WTC11 (cell line): ENCODE measurements at regions not wholly inside any gene's neighbourhood (a gene's known extent, or its start where the extent isn't known, plus 50 kb on each side); places are given as distances from the start of the nearest gene placed in this dataset.

Experiments
- MLX ChIP-seq: sonication (generic); formaldehyde crosslinking; IDR thresholded peaks from 2 replicates; pipeline ENCODE4 v1.8.1; 2023; ENCODE audit warnings: mild to moderate bottlenecking, missing genetic modification reagents, moderate library complexity
- NFYB ChIP-seq: sonication (generic); formaldehyde crosslinking; conservative IDR thresholded peaks from 2 replicates; pipeline ENCODE4 v1.8.0; 2022; ENCODE audit warnings: low read depth, missing genetic modification reagents
- RELA ChIP-seq: sonication (generic); formaldehyde crosslinking; IDR thresholded peaks from 2 replicates; pipeline ENCODE4 v1.8.1; 2022; ENCODE audit warnings: missing genetic modification reagents, mild to moderate bottlenecking, borderline replicate concordance
- USF1 ChIP-seq: sonication (generic); formaldehyde crosslinking; IDR thresholded peaks from 2 replicates; pipeline ENCODE4 v1.8.0; 2022; ENCODE audit warnings: mild to moderate bottlenecking, missing genetic modification reagents
- ZNF232 ChIP-seq: sonication (generic); formaldehyde crosslinking; IDR thresholded peaks from 2 replicates; pipeline ENCODE4 v1.8.0; 2022; ENCODE audit warnings: mild to moderate bottlenecking, missing genetic modification reagents
- ZNF263 ChIP-seq: sonication (generic); formaldehyde crosslinking; IDR thresholded peaks from 2 replicates; pipeline ENCODE4 v1.8.1; 2022; ENCODE audit warnings: low read depth, mild to moderate bottlenecking, moderate library complexity, missing genetic modification reagents
- TF ChIP-seq, protein P1 (sequence below): fragments of 200-600 bp; IDR thresholded peaks from 2 replicates; pipeline ENCODE4 v1.8.0; 2022; ENCODE audit warnings: antibody characterized with exemption
- TF ChIP-seq, protein P2 (sequence below): sonication (generic); formaldehyde crosslinking; IDR thresholded peaks from 2 replicates; pipeline ENCODE4 v1.8.0; 2022; ENCODE audit warnings: missing genetic modification reagents

- TF ChIP-seq, protein P1, sequence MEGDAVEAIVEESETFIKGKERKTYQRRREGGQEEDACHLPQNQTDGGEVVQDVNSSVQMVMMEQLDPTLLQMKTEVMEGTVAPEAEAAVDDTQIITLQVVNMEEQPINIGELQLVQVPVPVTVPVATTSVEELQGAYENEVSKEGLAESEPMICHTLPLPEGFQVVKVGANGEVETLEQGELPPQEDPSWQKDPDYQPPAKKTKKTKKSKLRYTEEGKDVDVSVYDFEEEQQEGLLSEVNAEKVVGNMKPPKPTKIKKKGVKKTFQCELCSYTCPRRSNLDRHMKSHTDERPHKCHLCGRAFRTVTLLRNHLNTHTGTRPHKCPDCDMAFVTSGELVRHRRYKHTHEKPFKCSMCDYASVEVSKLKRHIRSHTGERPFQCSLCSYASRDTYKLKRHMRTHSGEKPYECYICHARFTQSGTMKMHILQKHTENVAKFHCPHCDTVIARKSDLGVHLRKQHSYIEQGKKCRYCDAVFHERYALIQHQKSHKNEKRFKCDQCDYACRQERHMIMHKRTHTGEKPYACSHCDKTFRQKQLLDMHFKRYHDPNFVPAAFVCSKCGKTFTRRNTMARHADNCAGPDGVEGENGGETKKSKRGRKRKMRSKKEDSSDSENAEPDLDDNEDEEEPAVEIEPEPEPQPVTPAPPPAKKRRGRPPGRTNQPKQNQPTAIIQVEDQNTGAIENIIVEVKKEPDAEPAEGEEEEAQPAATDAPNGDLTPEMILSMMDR = no peak
- TF ChIP-seq NFYB (CRISPR knock-in tag) (no peak), ZNF232 (CRISPR knock-in tag) (no peak), RELA (CRISPR knock-in tag) (no peak), MLX (CRISPR knock-in tag) (no peak), USF1 (CRISPR knock-in tag) (no peak), ZNF263 (CRISPR knock-in tag) (no peak)
- TF ChIP-seq, protein P2, sequence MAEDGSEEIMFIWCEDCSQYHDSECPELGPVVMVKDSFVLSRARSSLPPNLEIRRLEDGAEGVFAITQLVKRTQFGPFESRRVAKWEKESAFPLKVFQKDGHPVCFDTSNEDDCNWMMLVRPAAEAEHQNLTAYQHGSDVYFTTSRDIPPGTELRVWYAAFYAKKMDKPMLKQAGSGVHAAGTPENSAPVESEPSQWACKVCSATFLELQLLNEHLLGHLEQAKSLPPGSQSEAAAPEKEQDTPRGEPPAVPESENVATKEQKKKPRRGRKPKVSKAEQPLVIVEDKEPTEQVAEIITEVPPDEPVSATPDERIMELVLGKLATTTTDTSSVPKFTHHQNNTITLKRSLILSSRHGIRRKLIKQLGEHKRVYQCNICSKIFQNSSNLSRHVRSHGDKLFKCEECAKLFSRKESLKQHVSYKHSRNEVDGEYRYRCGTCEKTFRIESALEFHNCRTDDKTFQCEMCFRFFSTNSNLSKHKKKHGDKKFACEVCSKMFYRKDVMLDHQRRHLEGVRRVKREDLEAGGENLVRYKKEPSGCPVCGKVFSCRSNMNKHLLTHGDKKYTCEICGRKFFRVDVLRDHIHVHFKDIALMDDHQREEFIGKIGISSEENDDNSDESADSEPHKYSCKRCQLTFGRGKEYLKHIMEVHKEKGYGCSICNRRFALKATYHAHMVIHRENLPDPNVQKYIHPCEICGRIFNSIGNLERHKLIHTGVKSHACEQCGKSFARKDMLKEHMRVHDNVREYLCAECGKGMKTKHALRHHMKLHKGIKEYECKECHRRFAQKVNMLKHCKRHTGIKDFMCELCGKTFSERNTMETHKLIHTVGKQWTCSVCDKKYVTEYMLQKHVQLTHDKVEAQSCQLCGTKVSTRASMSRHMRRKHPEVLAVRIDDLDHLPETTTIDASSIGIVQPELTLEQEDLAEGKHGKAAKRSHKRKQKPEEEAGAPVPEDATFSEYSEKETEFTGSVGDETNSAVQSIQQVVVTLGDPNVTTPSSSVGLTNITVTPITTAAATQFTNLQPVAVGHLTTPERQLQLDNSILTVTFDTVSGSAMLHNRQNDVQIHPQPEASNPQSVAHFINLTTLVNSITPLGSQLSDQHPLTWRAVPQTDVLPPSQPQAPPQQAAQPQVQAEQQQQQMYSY (CRISPR knock-in tag) = no peak
Observed at GRCh38 chr16:73383195-73383987, 335.5 kb upstream of the ZFHX3 start.
